Gastrocnemius medialis (tissue), 4 donors: ENCODE measurements at regions not wholly inside any gene's neighbourhood (a gene's known extent, or its start where the extent isn't known, plus 50 kb on each side); places are given as distances from the start of the nearest gene placed in this dataset.

Source experiments
- POLR2A ChIP-seq, 2 donors: fragments of 450-650 bp; IDR thresholded peaks; one replicate each; pipeline ENCODE4 v1.6.1; 2017; ENCODE audit warnings: antibody characterized with exemption in 2 of 2, mild to moderate bottlenecking in 2 of 2, moderate library complexity in 2 of 2
- TF ChIP-seq, protein P1 (sequence below), 5 experiments: fragments of 450-650 bp in 3 of 5; fragments of 200-600 bp in 2 of 5; sonication (generic) in 2 of 5; IDR thresholded peaks in 4 of 5; conservative IDR thresholded peaks in 1 of 5; 1 replicate in 4 of 5; 2 replicates in 1 of 5; pipeline ENCODE4 v1.5.1; 2016 to 2019; ENCODE audit warnings: antibody characterized with exemption in 5 of 5, mild to moderate bottlenecking in 3 of 5, moderate library complexity in 3 of 5

DNA sequence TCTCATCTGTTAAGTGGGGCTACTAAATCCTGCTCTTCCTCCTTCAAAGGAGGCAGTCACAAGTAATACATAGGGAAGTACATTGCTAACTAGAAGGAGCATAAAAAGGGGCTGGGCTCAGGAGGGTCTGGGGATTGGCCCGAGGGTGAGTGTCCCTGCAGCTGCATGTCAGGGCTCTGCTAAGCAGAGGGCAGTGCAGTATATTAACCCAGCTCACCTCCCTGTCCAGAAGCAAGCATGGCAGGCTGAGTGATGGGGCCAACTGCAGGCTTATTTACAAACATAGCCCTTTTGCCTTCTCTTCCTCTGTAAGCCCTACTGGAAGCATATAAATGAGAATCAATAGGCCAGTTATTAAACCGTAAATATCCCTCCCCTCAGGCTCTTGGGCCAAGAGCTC, 143.2 kb upstream of the PCBD1 start:
- TF ChIP-seq, protein P1, sequence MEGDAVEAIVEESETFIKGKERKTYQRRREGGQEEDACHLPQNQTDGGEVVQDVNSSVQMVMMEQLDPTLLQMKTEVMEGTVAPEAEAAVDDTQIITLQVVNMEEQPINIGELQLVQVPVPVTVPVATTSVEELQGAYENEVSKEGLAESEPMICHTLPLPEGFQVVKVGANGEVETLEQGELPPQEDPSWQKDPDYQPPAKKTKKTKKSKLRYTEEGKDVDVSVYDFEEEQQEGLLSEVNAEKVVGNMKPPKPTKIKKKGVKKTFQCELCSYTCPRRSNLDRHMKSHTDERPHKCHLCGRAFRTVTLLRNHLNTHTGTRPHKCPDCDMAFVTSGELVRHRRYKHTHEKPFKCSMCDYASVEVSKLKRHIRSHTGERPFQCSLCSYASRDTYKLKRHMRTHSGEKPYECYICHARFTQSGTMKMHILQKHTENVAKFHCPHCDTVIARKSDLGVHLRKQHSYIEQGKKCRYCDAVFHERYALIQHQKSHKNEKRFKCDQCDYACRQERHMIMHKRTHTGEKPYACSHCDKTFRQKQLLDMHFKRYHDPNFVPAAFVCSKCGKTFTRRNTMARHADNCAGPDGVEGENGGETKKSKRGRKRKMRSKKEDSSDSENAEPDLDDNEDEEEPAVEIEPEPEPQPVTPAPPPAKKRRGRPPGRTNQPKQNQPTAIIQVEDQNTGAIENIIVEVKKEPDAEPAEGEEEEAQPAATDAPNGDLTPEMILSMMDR (IDR thresholded peaks at IDR 0.05 in 4 of 5, conservative IDR thresholded peaks at IDR 0.05 in 1 of 5): no peak
- no peak for TF ChIP-seq POLR2A (IDR thresholded peaks at IDR 0.05)
